AG04449 (cell line): ENCODE measurements at regions not wholly inside any gene's neighbourhood (a gene's known extent, or its start where the extent isn't known, plus 50 kb on each side); places are given as distances from the start of the nearest gene placed in this dataset.

Source experiments
- CTCF ChIA-PET: fragments of 350-600 bp; formaldehyde crosslinking; extraction: SDS; loops from one replicate; lab custom pipeline; 2021; ENCODE audit warnings: antibody characterized with exemption; lab: Yijun Ruan, JAX
- POLR2A ChIA-PET: fragments of 400-600, 350-600 bp; formaldehyde crosslinking; extraction: SDS; loops from one replicate; lab custom pipeline; 2020; ENCODE audit warnings: antibody characterized with exemption, inconsistent platforms; lab: Yijun Ruan, JAX
- DNase-seq: peaks from one replicate; pipeline ENCODE4 v3.0.0-alpha.2; 2010; ENCODE audit warnings: low read depth, low spot score
- H3K4me3 ChIP-seq: 2 replicates; pipeline ENCODE4 v1.5.1; 2011; ENCODE audit warnings: low read depth, mild to moderate bottlenecking, control low read depth, low read length
- TF ChIP-seq, protein P1 (sequence below): IDR thresholded peaks from one replicate; pipeline ENCODE4 v1.5.1; 2011; ENCODE audit warnings: mild to moderate bottlenecking, moderate library complexity, low read length, control low read depth, inconsistent platforms; ENCODE audit not compliant: insufficient read depth; ENCODE audit errors: missing control alignments

DNA sequence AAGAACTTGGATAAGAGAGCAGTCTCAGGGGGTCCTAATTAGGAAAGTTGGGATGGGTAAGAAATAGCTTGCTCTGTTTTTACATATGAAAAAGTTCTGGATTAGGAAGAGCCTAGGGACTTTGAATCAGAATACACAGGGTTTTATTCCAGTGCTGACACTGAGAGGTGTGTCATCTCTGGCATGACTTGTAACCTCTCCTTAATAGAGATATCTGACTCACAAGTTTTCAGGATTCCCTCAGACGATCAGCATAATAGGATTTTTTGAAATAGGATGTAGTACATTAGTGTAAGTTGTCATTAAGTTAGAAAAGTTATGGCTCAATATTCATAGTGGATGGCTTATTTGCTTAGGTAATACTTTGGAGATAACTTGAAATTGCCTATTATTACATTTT is 555.2 kb upstream of the MIR17HG start:
- no peak for DNase-seq
- ChIA-PET POLR2A (no interaction called here), CTCF (no interaction called here)
- H3K4me3 ChIP-seq: no peak overlapping the region
- TF ChIP-seq, protein P1, sequence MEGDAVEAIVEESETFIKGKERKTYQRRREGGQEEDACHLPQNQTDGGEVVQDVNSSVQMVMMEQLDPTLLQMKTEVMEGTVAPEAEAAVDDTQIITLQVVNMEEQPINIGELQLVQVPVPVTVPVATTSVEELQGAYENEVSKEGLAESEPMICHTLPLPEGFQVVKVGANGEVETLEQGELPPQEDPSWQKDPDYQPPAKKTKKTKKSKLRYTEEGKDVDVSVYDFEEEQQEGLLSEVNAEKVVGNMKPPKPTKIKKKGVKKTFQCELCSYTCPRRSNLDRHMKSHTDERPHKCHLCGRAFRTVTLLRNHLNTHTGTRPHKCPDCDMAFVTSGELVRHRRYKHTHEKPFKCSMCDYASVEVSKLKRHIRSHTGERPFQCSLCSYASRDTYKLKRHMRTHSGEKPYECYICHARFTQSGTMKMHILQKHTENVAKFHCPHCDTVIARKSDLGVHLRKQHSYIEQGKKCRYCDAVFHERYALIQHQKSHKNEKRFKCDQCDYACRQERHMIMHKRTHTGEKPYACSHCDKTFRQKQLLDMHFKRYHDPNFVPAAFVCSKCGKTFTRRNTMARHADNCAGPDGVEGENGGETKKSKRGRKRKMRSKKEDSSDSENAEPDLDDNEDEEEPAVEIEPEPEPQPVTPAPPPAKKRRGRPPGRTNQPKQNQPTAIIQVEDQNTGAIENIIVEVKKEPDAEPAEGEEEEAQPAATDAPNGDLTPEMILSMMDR: no peak

DNA sequence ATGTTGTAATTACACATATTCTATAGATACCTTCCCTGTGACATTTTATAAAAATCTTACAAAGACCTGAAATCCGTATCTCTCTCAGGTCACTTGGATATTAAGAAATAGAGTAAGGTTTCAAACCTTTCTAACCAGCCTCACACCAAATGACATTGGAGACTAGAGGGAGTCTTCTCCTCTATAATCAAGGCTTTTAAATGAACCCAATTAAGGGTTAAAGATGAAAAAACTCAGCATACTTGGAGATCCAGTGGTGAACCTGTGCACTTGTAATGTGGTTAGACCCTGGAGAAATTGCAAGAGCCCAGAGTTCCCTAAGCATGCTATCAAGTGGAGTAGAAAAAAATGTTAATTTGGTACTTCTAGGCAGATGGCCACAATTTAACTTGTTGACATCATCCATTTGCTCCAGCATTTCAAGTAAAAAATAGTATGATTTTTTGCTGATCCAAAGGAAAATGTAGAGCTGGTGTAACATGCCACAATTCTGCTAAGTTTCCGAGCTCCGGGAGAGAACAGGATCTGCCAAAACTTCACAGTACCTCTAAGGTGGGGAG is 554.1 kb upstream of the MIR17HG start:
- DNase-seq: no peak
- H3K4me3 ChIP-seq: no peak overlapping the region
- TF ChIP-seq, protein P1: no peak
- CTCF ChIA-PET: no interaction called here
- POLR2A ChIA-PET: no interaction called here

DNA sequence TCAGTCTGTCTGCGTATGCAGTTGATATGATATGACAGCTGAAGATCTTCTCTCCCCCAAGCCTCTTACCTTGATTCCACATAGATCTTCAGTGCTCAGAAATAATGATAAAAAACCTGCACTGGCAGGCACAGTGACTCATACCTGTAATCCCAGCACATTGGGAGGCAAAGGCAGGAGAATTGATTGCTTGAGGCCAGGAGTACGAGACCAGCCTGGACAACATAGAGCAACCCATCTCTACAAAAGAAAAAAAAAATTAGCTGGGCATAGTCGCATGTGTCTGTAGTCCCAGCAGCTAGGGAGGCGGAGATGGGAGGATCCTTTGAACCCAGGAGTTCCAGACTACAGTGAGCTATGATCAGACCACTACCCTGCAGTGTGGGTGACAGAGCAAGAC is 551.0 kb upstream of the MIR17HG start:
- H3K4me3 ChIP-seq: no peak overlapping the region
- DNase-seq: no peak
- TF ChIP-seq, protein P1: no peak
- POLR2A ChIA-PET: no interaction called here
- CTCF ChIA-PET: no interaction called here

DNA sequence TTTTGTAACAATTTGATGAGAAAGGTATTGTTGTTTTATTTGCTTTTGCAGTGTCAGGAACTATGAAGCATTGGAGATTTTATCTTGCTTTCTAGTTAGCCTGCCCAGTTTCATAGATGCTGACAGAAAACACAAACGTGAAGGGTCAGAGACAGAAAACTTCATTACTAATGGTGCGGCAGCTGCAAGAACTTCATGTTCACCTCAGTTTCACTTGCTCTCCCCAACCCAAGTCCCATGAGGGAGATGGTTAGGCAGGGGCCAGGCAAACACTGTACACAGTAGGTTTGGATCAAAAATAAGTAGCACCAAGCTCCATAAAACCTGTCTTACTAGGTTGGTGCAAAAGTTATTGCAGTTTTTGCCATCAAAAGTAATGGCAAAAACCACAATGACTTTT is 550.2 kb upstream of the MIR17HG start:
- ChIA-PET POLR2A (no interaction called here), CTCF (no interaction called here)
- no peak overlapping the region for H3K4me3 ChIP-seq
- no peak for DNase-seq
- TF ChIP-seq, protein P1: no peak

DNA sequence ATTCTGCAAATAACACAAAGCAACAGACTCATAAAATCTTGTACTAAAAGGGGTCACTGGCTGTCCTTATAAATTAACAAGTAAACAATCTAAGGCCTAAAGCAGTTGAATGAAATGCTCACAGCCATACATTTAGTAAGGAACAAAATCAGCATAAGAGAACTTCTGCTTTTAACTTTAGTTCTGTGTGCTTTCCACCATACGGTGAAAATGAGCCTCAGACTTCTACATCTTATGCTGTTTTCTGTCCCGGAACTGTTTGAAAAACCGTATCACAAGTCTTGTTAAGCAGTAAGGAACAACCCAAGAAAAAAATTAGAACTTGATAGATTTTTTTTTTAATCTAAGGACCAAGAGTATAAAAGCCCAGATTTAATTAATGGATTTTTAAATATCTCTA is 549.1 kb upstream of the MIR17HG start:
- ChIA-PET CTCF (no interaction called here), POLR2A (no interaction called here)
- TF ChIP-seq, protein P1: no peak
- H3K4me3 ChIP-seq: no peak overlapping the region
- no peak for DNase-seq

DNA sequence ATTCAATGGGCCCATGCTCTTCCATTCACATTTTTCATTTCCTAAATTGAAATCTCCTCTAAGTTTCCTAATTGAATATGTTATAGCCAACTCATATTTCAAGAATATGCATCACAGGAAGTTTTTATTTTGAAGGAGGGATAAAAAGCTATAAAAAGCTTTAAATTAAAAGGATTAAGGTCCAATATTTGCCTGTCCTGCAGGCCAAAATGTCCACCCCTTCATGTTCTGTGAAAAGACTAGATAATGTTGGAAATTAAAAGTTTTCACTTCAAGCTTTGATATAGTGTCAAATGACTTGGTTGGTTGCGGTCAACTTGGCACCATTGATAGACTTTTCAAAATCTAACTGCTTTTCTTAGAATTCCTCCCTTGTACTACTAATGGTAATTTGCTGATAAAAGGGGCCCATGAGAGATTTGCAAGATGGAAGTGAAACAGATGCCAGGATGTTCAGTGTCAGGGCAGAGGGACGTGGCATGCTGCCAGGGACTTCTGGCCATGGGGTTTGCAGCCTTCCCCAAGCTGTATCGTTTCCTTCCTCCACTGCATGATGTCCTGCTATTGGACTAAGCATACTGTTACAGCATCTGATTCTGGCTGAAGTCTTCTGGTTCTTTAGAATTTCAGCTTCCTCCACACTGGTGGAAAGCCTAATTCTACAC is 547.3 kb upstream of the MIR17HG start:
- H3K4me3 ChIP-seq: no peak overlapping the region
- DNase-seq: no peak
- ChIA-PET POLR2A (no interaction called here), CTCF (no interaction called here)
- TF ChIP-seq, protein P1: no peak
